Superior temporal gyrus (tissue), 1 donor: ENCODE measurements at regions not wholly inside any gene's neighbourhood (a gene's known extent, or its start where the extent isn't known, plus 50 kb on each side); places are given as distances from the start of the nearest gene placed in this dataset.

ENCODE experiments used
- DNase-seq: peaks from one replicate; pipeline ENCODE4 v3.0.0-alpha.2; 2016; ENCODE audit errors: extremely low spot score

DNA sequence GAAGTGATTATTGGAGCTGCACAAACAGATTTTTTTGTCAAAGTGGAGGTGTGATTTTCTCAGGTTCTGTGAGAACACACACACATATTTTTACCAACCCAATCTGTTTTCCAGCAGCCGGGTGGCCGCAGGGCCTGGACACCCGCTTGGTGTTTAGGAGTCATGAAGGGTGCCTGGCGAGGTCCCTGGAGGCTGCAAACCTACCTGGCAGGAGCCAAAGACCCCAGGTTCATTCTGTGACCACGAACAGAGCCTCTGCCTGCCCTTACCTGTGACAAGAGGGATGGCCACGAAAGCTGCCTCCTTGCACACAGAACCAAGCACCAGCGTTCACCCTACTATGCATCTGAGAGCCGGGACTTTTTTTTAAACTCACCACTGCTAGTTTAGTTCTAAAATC, 64.3 kb upstream of the ID2 start:
- no peak for DNase-seq

GRCh38 chr2:8619071-8619470, 62.8 kb upstream of the ID2 start:
- DNase-seq = no peak

DNA sequence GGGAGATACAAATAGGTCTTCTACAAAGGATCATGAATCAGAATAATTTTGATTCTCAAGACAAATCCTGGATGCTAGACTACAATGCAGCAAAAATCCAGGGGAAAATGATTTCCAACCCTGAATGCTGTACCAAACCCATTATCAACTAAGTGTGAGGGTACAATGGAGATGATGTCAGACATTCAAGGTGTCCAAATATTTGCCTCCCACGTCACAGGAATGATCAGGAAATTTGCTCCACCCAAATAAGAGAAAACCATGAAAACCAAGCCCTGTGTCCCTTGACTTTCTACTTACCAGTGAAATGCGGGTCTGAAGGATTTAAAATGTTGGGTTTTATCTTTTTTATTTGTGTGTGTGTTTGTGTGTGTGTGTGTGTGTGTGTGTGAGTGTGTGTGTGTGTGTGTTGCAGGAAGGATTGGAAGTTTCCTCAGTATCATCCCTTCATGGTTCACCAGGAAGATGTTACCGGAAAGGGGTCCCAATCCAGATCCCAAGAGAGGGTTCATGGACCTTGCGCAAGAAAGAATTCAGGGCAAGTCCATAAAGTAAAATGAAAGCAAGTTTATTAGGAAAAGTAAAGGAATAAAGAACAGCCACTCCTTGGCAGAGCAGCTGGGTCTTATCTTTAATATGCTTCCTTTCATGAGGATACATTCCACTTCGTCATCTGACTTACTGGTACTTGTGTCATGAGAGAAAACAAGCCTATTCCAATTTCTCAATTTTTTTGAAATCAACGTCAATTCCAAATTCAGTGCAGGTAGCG, 61.1 kb upstream of the ID2 start:
- DNase-seq = no peak

GRCh38 chr2:8622199-8622911, 59.5 kb upstream of the ID2 start:
- DNase-seq = no peak

GRCh38 chr2:8622924-8623465, 58.9 kb upstream of the ID2 start:
- no peak for DNase-seq

- no peak for DNase-seq
Measured at GRCh38 chr2:8623576-8623957, 58.3 kb upstream of the ID2 start.

DNA sequence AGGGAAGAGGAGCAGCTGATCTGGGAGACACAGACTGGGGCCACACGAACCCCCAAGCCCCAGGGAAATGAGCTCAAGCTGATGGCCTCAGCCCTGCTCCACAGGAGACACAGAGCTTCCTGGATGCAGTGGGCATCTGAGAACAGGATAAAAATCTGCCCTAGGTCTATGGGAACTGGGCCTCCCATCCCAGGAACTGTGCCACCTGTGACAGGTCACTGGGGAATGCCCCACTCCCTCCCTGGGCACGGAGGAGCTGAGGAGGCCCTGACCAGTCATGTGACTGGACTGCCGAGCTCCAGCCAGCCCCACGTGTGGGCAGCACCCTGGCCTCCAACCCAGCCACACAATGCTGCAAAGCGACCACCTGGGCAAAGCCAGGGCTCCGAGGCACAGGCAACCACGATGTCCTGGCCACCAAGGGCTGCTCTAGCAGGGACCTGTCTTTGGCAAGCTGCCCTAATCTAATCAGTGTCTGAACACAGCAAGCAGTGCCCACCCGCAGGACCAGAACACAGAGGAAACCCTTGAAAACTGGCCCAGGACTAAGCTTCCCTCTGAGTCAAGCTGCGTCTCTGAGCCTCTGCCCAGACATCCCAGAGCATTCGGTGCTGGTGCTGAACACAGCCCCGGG, 57.8 kb upstream of the ID2 start:
- no peak for DNase-seq

DNA sequence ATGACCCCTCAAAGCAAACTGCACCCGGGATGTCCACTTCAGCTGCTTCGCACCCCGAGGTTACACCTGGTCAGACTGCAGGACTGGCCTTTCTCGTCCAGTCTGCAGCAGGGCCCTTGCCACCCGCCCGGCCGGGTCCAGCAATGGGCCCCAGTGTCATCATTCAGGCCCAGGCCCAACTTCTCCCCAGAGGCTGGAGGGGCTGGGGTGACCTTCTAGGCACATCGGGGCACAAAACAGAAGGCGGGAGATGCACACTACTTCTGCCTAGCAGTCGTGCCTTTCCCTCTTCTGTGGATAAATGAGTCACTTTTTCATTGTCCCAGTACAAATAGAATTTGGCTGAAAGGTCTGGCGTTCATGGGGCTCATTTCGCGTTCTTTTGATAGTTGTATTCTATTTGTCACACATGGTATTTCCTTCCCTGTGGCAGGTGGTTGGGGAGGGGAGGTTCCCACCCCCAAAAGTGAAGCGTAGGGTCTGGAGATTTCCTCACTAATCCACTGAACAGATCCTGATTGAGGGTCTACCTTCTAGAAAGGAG, 56.9 kb upstream of the ID2 start:
- no peak for DNase-seq

DNA sequence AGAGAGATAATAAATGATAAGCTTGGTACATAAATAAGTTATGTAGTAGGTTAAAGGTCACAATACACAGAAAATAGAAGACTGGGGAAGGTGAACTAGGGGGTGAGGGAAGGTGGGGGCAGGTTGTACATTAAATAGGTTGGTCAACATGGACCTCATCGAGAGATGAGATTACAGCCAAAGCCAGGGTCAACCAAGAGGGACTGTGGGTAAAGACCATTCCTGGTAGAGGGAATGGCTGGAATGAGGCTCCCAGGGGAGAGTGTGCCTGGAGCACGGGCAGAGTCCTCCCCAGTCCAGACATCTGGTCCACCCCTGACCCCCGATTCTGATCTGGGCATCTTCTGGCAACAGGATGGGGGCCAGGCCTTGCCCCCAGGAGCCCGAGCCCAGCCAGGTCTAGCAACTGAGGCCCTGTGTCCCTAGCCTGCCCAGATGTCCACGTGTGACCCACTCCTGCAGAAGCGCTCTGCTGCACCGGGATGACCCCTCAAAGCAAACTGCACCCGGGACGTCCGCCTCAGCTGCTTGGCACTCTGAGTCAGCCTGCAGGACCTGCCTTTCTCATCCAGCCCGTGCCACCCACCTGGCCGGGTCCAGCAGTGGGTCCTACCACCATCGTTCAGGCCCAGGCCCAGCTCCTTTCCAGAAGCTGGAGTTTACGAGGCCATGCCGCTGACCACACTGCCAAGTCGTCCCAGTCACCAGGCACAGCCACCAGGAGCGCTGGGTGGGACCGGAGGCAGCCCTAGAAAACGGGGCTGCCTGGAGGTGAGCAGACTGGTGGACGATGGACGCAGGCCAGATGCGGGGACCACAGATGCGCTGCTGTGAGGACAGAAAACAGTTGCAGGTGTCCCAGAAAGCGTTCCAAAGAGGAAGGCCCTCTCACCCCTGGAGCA, 56.2 kb upstream of the ID2 start:
- DNase-seq = no peak

DNA sequence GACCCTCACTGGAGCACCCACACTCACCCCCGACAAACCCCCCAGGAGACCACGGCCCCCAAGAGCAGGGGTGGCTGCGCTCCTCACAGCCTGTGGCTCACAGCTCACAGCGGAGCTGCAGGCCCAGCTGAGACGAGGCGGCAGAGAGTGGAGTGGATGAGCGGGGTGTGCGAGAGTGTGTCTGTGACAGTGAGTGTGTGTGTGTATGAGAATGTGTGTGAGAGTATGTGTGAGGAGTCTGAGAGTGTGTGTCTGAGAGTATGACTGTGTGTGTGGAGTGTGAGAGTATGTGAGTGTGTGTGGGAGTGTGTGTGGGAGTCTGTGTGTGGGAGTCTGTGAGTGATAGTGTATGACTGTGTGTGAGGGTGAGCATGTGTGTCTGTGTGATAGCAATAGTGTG, 55.3 kb upstream of the ID2 start:
- no peak for DNase-seq

- no peak for DNase-seq
Measured at GRCh38 chr2:8627019-8627691, 54.7 kb upstream of the ID2 start.

- DNase-seq = no peak
Measured at GRCh38 chr2:8627692-8628085, 54.2 kb upstream of the ID2 start.

DNA sequence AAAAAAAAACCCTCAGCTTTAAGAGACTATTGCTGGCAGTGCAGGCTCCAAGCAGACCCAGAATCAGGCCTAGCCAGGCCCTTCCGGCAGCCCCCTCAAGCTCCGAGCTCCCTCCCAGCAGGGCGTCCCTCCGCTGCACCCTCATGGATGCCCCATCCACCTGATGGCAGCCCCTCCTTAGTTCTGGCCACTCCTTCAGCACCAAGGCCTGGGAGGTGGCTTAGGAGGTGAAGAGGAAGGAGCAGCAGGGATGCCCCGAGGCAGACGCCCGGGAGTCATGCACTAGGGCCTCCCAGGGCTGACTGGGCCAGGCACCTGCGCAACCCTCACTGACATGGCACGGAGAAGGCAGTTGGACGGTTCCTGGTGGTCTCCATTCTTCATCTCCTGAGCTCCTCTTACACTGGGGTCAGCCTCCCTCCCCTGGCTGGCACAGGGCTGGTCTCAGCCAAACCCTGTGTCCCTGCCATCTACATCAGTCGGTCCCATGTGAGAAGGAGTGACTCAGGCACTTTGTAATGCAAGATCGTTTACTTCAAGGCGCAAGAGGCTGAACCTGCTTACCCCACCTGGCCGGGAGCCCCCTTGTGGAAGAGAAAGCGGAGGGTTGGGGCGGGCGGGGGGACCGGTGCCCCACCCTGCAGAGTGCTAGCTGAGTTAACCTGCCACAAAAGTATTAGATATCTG, 53.5 kb upstream of the ID2 start:
- DNase-seq = no peak

GRCh38 chr2:8628866-8629209, 53.0 kb upstream of the ID2 start:
- DNase-seq = no peak

GRCh38 chr2:8629402-8629801, 52.5 kb upstream of the ID2 start:
- DNase-seq = no peak

GRCh38 chr2:8630676-8631464, 51.0 kb upstream of the ID2 start:
- DNase-seq = no peak

DNA sequence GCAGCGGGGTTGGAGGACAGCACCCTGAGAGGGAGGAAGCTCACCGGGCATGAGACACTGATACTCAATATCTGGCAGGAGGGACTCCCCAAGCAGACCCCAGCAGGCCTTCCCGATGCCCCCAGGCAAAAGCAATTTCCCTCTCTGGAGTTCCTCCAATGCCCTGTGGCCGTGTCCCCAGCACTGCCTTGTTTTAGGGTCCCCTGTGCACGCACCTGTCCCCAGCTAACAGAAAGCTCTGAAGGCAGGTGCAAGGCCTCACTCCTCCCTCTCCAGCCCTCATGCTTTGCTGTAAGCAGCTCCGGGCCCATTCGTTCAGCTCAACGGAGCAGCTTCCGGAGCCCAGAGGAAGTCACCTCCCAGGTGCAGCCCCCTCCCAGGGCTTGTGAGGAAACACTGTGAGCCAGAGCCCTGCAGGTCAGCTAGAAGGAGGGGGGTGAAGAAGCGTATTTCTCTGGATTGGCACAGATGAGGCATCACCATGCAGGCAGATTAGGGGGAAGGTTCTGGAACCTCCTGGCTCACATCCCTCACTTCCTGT, 50.3 kb upstream of the ID2 start:
- no peak for DNase-seq
